Fibroblast of skin of right biceps (primary cell): ENCODE measurements at regions not wholly inside any gene's neighbourhood (a gene's known extent, or its start where the extent isn't known, plus 50 kb on each side); places are given as distances from the start of the nearest gene placed in this dataset.

Experiments
- DNase-seq: peaks from one replicate; pipeline ENCODE4 v3.0.0-alpha.2; 2013

DNA sequence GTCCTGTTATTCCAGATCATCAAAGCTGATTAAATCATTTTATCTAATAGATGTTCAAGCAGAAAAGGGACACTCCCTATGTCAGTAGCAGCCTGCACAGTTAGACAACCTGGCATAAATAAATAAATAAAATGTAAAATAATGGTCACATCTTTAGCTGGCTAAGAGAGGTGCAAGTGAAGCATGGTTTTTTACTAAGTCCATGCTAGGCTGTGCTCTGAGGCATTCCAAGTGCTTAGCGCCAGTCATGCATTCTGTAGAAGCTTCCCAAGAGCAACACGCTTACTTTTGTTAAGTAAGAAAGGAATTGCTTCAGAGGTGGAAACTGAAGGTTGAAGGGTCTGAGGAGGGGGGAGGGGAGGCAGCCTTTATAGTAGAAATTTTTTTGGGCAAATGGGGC lies 351.2 kb downstream of the CDH2 start:
- no peak for DNase-seq

DNA sequence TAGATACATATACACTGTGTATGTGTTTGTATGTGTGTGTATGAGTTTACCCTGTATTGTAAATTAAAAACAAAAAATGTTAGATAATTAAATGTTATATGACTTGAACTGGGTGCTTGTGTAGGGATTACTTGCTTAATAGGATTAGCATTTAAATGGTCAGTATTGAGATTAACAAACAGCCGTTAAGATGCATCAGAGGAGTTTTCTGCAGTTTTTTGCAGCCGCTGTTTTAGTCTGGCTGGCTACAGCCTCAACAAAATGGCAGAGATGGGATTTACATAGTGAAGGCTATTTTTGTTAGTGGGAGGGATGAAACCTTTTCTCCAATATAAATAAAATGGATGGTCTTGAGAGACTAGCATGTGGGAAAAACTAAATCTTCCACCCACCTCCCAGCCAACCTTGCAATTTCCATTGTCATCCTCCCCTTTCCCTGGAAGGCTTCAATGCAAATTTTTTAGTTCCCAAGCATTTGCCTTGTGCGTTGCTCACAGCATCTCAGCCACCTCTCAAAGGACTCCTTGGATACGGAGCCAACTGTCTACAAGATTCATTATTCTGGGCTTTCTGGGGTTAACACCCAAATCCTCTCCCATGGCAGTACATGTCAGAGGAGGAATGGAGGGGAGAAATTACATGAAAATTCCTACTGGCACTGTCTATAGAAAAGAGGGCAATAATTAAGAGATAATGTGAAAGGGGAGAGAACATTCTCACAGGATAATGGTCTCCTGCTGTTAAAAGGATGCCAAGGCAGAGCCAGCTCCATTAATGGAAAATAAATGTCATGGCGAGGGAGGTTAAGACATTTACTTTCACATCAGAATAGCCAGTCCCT lies 351.9 kb downstream of the CDH2 start:
- no peak for DNase-seq

- no peak for DNase-seq
These were observed 352.7 kb downstream of the CDH2 start for GRCh38 chr18:27824275-27824674.

DNA sequence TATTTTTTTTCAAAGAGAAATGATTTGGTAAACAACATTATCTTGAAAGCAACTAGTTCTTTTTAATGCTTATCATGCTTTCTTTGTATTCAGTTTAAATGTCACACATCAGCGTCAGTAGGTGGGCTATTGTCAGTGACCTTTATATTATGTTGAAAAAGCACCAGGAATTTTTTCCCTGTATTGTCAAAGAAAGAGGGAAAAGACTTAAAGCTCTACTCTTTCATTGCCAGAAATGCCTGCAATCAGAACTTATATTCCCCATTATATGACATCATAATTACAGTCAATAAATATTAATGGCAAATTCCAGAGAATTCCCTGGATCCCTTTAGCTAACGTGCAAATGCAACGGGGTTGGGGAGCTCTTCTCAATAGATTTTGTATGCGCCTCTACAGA lies 353.9 kb downstream of the CDH2 start:
- no peak for DNase-seq

- DNase-seq: peak; percentile 44
These were observed 368.2 kb downstream of the CDH2 start for GRCh38 chr18:27808683-27809082.

GRCh38 chr18:27803957-27804356 lies 373.0 kb downstream of the CDH2 start:
- peak; percentile 65 for DNase-seq

- DNase-seq: no peak
These were observed 379.4 kb downstream of the CDH2 start for GRCh38 chr18:27797484-27797883.

DNA sequence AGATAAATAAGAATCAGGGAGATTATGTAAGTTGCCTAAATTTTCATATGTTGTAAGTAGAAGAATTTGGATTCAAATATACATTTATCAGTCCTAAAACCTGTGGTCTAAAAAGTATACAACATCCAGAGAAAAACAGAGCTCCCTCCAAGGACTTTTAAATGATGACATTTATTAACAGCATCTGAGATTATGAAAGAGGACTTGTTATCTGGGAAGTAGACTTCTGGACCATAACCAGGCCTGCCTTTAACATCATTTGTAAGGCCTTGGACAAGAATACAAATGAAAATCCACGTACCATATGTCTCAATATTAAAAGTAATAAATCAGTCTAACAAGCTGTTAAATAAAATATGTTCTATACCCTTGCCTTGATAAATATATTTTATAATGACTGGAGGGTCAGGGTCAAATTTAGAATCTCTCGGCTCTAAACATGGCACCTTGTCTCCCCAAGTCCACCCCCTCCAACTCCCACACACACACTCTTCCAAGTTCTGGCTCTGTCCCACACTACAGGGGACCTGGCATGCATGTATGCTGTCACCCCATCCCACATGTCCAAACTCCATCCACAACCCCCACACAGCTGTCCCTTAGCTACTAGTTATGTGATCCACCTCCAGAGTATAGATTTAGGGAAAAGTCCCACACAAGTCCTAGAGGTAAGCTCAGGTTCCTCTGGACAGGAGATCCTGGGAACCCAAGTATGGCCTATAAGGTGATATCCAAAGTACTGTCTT lies 382.6 kb downstream of the CDH2 start:
- DNase-seq: no peak

DNA sequence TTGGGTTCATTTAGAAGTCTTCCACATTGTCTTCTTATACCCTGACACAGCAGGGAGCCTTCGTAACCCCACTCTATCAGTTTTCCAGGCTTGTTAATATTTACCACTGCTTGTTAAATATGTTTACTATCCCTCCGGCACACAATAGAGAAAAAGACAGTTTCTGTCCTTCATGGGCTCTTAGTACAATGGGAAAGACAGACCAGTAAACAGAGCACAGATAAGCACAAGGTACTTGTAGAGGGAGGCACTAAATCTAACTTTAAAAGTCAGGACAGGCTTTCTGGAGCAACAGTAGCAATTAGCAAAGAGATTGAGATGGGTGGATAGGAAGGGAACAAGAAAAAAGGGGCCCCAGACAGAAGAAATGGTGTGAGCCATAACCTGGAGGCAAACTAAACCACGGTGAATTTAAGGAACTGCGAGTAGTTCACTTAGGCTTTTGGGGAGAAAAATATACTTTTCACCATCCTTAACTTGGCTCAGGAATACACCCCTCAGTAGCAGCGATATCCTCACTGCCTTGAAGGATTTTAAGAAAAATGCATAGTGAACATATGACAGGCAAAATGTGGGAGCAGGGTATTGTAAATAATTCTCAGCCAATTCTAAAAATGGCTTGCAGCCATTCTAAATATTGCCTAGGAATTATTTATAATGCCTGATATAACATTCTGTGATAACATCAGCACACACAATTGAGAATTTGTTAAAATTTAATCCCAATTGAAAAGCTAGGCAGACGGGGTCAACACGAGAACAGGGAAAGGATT lies 383.7 kb downstream of the CDH2 start:
- no peak for DNase-seq

- DNase-seq: no peak
These were observed 387.5 kb downstream of the CDH2 start for GRCh38 chr18:27789406-27789805.

- DNase-seq: no peak
These were observed 389.4 kb downstream of the CDH2 start for GRCh38 chr18:27787547-27787946.

DNA sequence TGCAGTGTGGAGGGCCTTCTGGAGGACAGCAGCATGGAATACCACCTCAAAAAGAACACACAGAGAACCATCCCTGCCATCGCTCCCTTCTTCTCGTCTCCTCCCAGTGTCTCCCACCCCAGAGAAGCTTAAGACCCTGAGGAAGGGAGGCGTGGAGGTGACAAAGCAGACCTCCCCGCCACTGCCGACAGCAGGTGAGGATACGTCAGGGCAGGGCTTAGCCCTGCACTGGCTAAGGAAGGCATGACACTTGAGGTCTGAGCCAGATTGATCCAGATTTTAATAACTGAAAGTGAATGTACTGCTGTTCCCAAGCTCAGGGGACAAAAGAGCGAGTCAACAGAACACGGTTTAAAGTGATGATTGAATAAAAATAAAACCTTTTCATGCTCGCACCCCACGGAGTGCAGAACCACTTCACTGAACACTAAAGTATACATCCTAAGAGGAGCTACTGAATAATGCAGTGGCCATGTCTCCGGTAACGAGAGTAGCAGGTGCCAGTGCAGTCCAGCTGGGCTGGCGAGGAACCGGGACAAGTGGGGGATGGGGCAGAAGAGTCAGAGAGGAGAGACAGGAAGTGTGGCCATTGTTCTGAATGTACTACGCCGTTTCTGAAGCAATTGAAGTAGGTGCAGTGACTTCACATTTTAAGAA lies 391.0 kb downstream of the CDH2 start:
- no peak for DNase-seq

DNA sequence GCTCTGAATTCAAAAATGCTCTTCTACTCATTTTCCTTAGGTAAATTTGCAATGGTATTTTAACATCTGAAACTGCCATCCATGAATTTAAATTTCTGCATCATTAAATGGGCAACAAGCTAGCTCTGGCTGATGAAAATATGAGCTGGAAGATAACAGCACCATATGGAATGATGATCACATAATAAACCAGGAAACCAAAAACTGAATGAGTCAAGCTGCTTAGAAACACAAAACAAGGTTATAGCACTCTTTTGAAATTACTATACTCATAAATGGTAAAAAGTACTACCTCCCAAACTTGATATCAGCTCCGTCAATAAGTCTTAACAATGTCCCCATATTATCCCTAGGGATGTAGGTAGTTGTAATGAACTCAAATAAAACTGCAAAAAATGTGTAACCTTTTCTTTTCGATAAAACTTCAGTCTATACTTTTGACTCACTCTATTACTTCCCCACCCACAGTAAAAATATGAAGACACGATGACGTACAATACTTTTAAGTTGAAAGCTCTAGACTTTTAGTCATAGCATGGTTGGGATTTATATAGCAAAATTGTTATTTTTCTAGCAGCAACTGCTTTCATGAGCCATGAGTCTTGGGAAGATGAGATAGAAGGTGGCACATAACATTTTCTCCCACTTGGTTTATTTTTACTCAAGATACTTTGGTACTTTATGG lies 396.7 kb downstream of the CDH2 start:
- peak; percentile 52 for DNase-seq

DNA sequence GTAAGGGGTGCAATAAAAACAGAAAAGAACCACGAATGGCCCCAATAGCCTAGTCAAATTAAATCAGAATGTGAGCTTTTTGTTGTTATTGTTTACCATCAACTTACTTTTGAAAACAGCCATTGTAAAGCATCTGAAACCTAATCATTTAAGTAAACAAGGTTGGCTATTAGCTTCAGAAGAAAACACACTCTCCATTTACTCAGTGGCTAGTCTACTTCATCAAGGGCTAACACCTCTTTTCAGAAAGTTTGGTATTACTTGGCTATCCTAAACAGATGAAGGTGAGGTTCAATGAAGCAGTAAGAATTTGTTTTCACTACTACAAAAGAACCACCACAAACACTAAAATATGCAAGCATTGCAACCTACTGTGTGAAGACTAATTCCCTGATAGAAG lies 398.0 kb downstream of the CDH2 start:
- DNase-seq: no peak

DNA sequence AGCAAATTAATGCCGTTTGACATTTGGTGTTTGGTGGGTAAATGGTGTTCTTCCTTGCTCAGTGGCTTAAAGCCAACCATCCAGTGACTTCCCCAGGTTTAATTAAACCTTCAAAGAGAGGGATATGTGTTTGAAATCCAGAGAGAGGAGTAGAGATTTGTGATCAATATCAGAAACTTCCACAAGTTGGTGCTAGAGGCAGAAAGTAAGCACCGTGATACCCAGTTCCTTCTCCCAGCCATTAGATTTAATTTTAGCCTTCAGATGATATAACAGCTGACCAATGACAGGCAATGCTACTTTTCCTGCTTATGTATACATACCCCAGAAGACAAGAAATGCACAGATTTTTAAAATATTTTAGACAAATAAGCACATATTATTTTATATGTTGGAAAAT lies 398.5 kb downstream of the CDH2 start:
- peak; percentile 25 for DNase-seq

GRCh38 chr18:27772081-27772480 lies 404.8 kb downstream of the CDH2 start:
- no peak for DNase-seq

- peak; percentile 25 for DNase-seq
These were observed 405.4 kb downstream of the CDH2 start for GRCh38 chr18:27771571-27771970.

DNA sequence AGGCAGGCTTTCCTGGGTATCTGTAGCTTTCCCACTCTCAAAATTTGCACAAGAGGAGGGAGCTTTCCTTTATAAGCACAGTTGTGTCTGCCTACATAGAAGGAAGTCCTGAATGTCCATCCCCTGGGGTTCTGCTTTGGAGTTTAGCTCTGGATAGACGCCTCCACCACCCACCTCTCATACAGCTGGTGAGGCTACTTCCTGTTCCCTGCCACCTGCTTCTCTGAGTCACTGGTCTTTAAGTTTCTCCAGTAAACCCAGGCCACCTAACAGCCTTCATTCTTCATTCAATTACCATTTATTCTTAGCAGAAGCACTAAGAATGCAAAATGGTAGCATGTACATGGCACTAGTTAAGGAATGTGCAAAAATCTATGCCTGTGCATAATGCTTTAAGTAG lies 407.8 kb downstream of the CDH2 start:
- DNase-seq: no peak

- DNase-seq: peak; percentile 44
These were observed 413.0 kb downstream of the CDH2 start for GRCh38 chr18:27763936-27764335.

- no peak for DNase-seq
These were observed 413.6 kb downstream of the CDH2 start for GRCh38 chr18:27763341-27763740.

DNA sequence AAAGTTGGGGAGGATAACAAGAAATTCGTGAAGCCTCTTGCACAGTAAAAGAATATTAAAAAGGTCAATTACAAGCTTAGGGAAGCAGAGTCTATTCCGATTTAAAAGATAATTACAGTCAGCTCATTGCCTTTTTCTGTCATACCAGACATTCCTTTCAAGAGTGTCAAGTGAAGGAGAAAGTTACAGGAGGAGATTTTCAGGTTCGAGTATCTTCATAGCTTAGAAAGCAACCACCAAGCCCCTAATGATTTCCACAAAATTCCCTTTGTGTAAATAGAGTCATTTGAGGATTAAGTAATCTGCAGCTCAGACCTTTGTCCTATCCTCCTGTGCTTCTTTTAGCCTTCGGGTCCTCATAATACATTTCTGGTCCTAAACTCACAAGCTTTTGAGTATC lies 414.9 kb downstream of the CDH2 start:
- DNase-seq: peak; percentile 42

GRCh38 chr18:27752944-27753343 lies 424.0 kb downstream of the CDH2 start:
- DNase-seq: no peak
